ENCODE measurements at regions not wholly inside any gene's neighbourhood (a gene's known extent, or its start where the extent isn't known, plus 50 kb on each side); places are given as distances from the start of the nearest gene placed in this dataset.
"Not testable (repeated sequence)": the region's sequence is repeated elsewhere in the genome, so short reads cannot be mapped to it uniquely, and the experiment has no call there.

DNA sequence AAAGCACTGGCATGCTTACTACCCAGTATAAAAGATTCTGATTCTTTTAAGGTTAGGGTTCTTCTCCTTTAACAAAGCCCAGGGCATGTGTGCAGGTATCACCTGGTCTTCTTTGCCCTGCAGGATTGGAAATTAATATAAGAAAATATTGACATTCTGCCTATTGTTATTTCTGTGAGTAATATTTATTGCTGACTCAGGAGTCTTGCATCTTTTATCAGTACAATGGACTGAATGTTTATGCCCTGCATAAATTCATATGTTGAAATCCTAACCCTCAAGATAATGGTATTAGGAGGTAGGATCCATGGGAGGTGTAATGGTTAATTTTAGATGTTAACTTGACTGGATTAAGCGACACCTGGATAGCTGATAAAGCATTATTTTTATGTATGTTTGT is 189.0 kb downstream of the LRRC70 start:
- H3K36me3 Mint-ChIP-seq: no peaks in the 10 kb centered on the region
- H3K27me3 Mint-ChIP-seq: peaks cover 13% of the 10 kb centered on the region
- H3K36me3 ChIP-seq (ENCODE audit: control insufficient read depth, insufficient read depth, low read length): no peaks in the 10 kb centered on the region
- ATAC-seq (ENCODE audit: low read depth in 2 of 2) (no peak), DNase-seq (no peak)
- no peak overlapping the region for H3K27ac Mint-ChIP-seq
- no peaks in the 10 kb centered on the region for H3K9me3 ChIP-seq (ENCODE audit: control insufficient read depth in 2 of 2, low read length in 2 of 2)
- no peaks in the 10 kb centered on the region for H3K4me1 ChIP-seq (ENCODE audit: control insufficient read depth, insufficient read depth, low read length, poor library complexity, severe bottlenecking)
- no peaks in the 10 kb centered on the region for H3K9me3 Mint-ChIP-seq
- no peaks in the 10 kb centered on the region for H3K4me1 Mint-ChIP-seq
- H3K27ac ChIP-seq (ENCODE audit: insufficient read depth, low read length, poor library complexity, severe bottlenecking): no peak overlapping the region
- H3K4me3 Mint-ChIP-seq: no peak overlapping the region
- H3K4me3 ChIP-seq (ENCODE audit: low read depth, low read length): no peak overlapping the region
- peaks cover 2% of the 10 kb centered on the region for H3K27me3 ChIP-seq (ENCODE audit: control insufficient read depth, insufficient read depth, low read length)

DNA sequence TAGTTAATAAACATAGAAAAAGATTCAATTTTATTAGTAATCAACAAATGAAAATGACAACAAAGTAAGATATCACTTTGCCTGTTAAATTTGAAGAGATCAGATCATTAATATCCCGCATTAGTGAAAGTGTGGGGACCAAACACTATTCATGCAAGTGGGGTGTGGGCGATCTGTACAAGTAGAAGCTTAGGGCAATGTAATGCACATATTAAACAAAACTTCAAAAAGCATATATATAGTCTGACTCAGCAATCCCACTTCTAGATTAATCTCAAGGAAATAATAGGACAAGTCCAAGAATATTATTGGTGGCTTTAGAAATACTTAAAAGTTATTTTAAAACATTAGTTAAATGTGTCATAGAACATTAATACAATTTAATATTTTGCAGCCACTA is 188.5 kb downstream of the LRRC70 start:
- Histone ChIP-seq H3K36me3 (ENCODE audit: control insufficient read depth, insufficient read depth, low read length) (no peaks in the 10 kb centered on the region), H3K27ac (ENCODE audit: insufficient read depth, low read length, poor library complexity, severe bottlenecking) (no peak overlapping the region), H3K9me3 (ENCODE audit: control insufficient read depth in 2 of 2, low read length in 2 of 2) (no peaks in the 10 kb centered on the region), H3K4me3 (ENCODE audit: low read depth, low read length) (no peak overlapping the region), H3K27me3 (ENCODE audit: control insufficient read depth, insufficient read depth, low read length) (peaks cover 2% of the 10 kb centered on the region), H3K4me1 (ENCODE audit: control insufficient read depth, insufficient read depth, low read length, poor library complexity, severe bottlenecking) (no peaks in the 10 kb centered on the region)
- Mint-ChIP-seq H3K4me3 (no peak overlapping the region), H3K36me3 (no peaks in the 10 kb centered on the region), H3K9me3 (no peaks in the 10 kb centered on the region), H3K27me3 (peaks cover 13% of the 10 kb centered on the region), H3K4me1 (no peaks in the 10 kb centered on the region), H3K27ac (no peak overlapping the region)
- ATAC-seq (ENCODE audit: low read depth in 2 of 2): no peak
- DNase-seq: no peak

DNA sequence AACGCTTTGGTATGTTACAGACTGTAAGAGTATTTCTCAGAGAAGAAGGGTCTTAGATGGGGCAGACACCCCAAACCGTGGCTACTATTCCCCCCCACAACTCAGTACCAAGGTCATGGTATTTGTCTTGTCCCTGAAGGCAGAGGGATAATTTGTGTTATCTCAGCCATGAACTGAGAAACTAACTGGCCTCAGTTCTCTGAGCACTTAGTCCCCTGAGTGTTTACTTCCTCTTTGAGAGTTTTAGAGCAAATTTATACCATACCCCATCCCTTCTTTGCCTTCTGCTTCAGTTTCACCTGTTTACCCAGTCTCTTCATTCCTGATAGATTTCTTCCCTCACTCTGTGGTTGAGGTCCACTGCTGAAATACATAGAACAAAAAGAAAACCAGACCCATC is 183.9 kb downstream of the LRRC70 start:
- Mint-ChIP-seq H3K27me3 (peaks cover 7% of the 10 kb centered on the region), H3K36me3 (no peaks in the 10 kb centered on the region), H3K27ac (no peak overlapping the region), H3K9me3 (no peaks in the 10 kb centered on the region), H3K4me1 (no peaks in the 10 kb centered on the region), H3K4me3 (no peak overlapping the region)
- DNase-seq (no peak), ATAC-seq (ENCODE audit: low read depth in 2 of 2) (no peak)
- no peaks in the 10 kb centered on the region for H3K9me3 ChIP-seq (ENCODE audit: control insufficient read depth in 2 of 2, low read length in 2 of 2)
- no peaks in the 10 kb centered on the region for H3K4me1 ChIP-seq (ENCODE audit: control insufficient read depth, insufficient read depth, low read length, poor library complexity, severe bottlenecking)
- no peaks in the 10 kb centered on the region for H3K36me3 ChIP-seq (ENCODE audit: control insufficient read depth, insufficient read depth, low read length)
- no peak overlapping the region for H3K27ac ChIP-seq (ENCODE audit: insufficient read depth, low read length, poor library complexity, severe bottlenecking)
- H3K4me3 ChIP-seq (ENCODE audit: low read depth, low read length): no peak overlapping the region
- H3K27me3 ChIP-seq (ENCODE audit: control insufficient read depth, insufficient read depth, low read length): peaks cover 2% of the 10 kb centered on the region

DNA sequence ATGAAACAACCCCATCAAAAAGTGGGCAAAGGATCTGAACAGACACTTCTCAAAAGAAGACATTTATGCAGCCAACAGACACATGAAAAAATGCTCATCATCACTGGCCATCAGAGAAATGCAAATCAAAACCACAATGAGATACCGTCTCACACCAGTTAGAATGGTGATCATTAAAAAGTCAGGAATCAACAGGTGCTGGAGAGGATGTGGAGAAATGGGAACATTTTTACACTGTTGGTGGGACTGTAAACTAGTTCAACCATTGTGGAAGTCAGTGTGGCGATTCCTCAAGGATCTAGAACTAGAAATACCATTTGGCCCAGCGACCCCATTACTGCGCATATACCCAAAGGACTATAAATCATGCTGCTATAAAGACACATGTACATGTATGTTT is 179.1 kb downstream of the LRRC70 start:
- H3K4me3 ChIP-seq (ENCODE audit: low read depth, low read length); H3K4me1 ChIP-seq (ENCODE audit: control insufficient read depth, insufficient read depth, low read length, poor library complexity, severe bottlenecking); H3K27me3 ChIP-seq (ENCODE audit: control insufficient read depth, insufficient read depth, low read length); H3K36me3 Mint-ChIP-seq; H3K36me3 ChIP-seq (ENCODE audit: control insufficient read depth, insufficient read depth, low read length); H3K9me3 Mint-ChIP-seq; H3K27ac ChIP-seq (ENCODE audit: insufficient read depth, low read length, poor library complexity, severe bottlenecking); H3K9me3 ChIP-seq (ENCODE audit: control insufficient read depth in 2 of 2, low read length in 2 of 2); H3K4me3 Mint-ChIP-seq; H3K27me3 Mint-ChIP-seq; H3K27ac Mint-ChIP-seq; H3K4me1 Mint-ChIP-seq; DNase-seq; ATAC-seq (ENCODE audit: low read depth in 2 of 2): not testable (repeated sequence)

- Mint-ChIP-seq H3K9me3 (peaks cover 0 to 11% (median 7%) of the 10 kb centered on the region in 7 donors), H3K27me3 (peaks cover 11% of the 10 kb centered on the region)
- not testable (repeated sequence) for H3K4me1 ChIP-seq (ENCODE audit: control insufficient read depth, insufficient read depth, low read length, poor library complexity, severe bottlenecking); H3K4me1 Mint-ChIP-seq; H3K4me3 ChIP-seq (ENCODE audit: low read depth, low read length); H3K36me3 ChIP-seq (ENCODE audit: control insufficient read depth, insufficient read depth, low read length); H3K27ac Mint-ChIP-seq; H3K36me3 Mint-ChIP-seq; H3K9me3 ChIP-seq (ENCODE audit: control insufficient read depth in 2 of 2, low read length in 2 of 2); H3K27ac ChIP-seq (ENCODE audit: insufficient read depth, low read length, poor library complexity, severe bottlenecking); ATAC-seq (ENCODE audit: low read depth in 2 of 2); DNase-seq; H3K4me3 Mint-ChIP-seq; H3K27me3 ChIP-seq (ENCODE audit: control insufficient read depth, insufficient read depth, low read length)
Measured at GRCh38 chr5:62752998-62753367, 174.4 kb downstream of the LRRC70 start.

DNA sequence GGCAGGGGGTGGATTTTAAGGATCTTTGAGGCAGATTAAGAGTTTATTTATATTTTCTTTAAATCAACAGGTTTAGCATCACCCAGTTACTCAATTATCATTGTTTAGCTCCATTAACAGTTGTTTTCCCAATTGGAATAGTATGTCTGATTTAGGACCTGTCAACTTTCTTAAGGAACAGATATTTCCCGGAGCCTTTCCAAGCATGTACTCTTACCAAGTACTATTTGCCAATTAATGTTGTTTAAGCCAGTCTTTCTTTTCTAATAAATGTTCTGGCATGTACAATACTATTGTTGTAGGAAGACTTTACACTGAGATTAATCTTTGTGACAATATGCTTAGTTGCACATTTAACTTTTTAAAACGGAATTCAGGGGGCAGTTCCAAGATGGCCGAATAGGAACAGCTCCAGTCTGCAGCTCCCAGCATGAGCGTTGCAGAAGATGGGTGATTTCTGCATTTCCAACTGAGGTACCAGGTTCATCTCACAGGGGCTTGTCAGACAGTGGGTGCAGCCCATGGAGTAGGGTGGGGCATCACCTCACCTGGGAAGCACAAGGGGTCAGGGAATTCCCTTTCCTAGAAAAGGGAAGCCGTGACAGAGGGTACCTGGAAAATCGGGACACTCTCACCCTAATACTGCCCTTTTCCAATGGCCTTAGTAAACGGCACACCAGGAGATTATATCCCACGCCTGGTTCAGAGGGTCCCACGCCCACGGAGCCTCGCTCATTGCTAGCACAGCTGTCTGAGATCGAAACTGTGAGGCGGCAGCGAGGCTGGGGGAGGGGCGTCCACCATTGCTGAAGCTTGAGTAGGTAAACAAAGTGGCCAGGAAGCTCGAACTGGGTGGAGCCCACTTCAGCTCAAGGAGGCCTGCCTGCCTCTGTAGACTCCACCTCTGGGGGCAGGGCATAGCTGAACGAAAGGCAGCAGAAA is 173.7 kb downstream of the LRRC70 start:
- ATAC-seq (ENCODE audit: low read depth in 2 of 2); H3K36me3 Mint-ChIP-seq; H3K36me3 ChIP-seq (ENCODE audit: control insufficient read depth, insufficient read depth, low read length); H3K27ac Mint-ChIP-seq; H3K4me3 ChIP-seq (ENCODE audit: low read depth, low read length); H3K27ac ChIP-seq (ENCODE audit: insufficient read depth, low read length, poor library complexity, severe bottlenecking); H3K27me3 ChIP-seq (ENCODE audit: control insufficient read depth, insufficient read depth, low read length); H3K4me3 Mint-ChIP-seq; H3K4me1 Mint-ChIP-seq; H3K4me1 ChIP-seq (ENCODE audit: control insufficient read depth, insufficient read depth, low read length, poor library complexity, severe bottlenecking); DNase-seq; H3K9me3 ChIP-seq (ENCODE audit: control insufficient read depth in 2 of 2, low read length in 2 of 2): not testable (repeated sequence)
- Mint-ChIP-seq H3K27me3 (peaks cover 11% of the 10 kb centered on the region), H3K9me3 (peaks cover 0 to 11% (median 7%) of the 10 kb centered on the region in 7 donors)

- H3K9me3 Mint-ChIP-seq: peaks cover 0 to 1% (median 0%) of the 10 kb centered on the region in 7 donors
- Histone ChIP-seq H3K27ac (ENCODE audit: insufficient read depth, low read length, poor library complexity, severe bottlenecking) (no peak overlapping the region), H3K27me3 (ENCODE audit: control insufficient read depth, insufficient read depth, low read length) (peaks cover 5% of the 10 kb centered on the region), H3K4me3 (ENCODE audit: low read depth, low read length) (no peak overlapping the region), H3K36me3 (ENCODE audit: control insufficient read depth, insufficient read depth, low read length) (no peaks in the 10 kb centered on the region), H3K4me1 (ENCODE audit: control insufficient read depth, insufficient read depth, low read length, poor library complexity, severe bottlenecking) (no peaks in the 10 kb centered on the region), H3K9me3 (ENCODE audit: control insufficient read depth in 2 of 2, low read length in 2 of 2) (no peaks in the 10 kb centered on the region)
- peaks cover 13% of the 10 kb centered on the region for H3K27me3 Mint-ChIP-seq
- no peak overlapping the region for H3K4me3 Mint-ChIP-seq
- H3K4me1 Mint-ChIP-seq: no peaks in the 10 kb centered on the region
- H3K27ac Mint-ChIP-seq: no peak overlapping the region
- DNase-seq: no peak
- H3K36me3 Mint-ChIP-seq: no peaks in the 10 kb centered on the region
- no peak for ATAC-seq (ENCODE audit: low read depth in 2 of 2)
Measured at GRCh38 chr5:62742207-62742606, 163.6 kb downstream of the LRRC70 start.

- Histone ChIP-seq H3K27me3 (ENCODE audit: control insufficient read depth, insufficient read depth, low read length) (peaks cover 4% of the 10 kb centered on the region), H3K27ac (ENCODE audit: insufficient read depth, low read length, poor library complexity, severe bottlenecking) (no peak overlapping the region), H3K4me3 (ENCODE audit: low read depth, low read length) (no peak overlapping the region), H3K9me3 (ENCODE audit: control insufficient read depth in 2 of 2, low read length in 2 of 2) (no peaks in the 10 kb centered on the region), H3K36me3 (ENCODE audit: control insufficient read depth, insufficient read depth, low read length) (no peaks in the 10 kb centered on the region), H3K4me1 (ENCODE audit: control insufficient read depth, insufficient read depth, low read length, poor library complexity, severe bottlenecking) (no peaks in the 10 kb centered on the region)
- Mint-ChIP-seq H3K9me3 (peaks cover 0 to 1% (median 0%) of the 10 kb centered on the region in 7 donors), H3K27ac (no peak overlapping the region), H3K4me1 (no peaks in the 10 kb centered on the region), H3K36me3 (no peaks in the 10 kb centered on the region), H3K4me3 (no peak overlapping the region), H3K27me3 (peaks cover 15% of the 10 kb centered on the region)
- DNase-seq (no peak), ATAC-seq (ENCODE audit: low read depth in 2 of 2) (no peak)
Measured at GRCh38 chr5:62741761-62742160, 163.1 kb downstream of the LRRC70 start.
